Suppressor macrophage treated with lipopolysaccharide for 4 hours (primary cell): ENCODE measurements at regions not wholly inside any gene's neighbourhood (a gene's known extent, or its start where the extent isn't known, plus 50 kb on each side); places are given as distances from the start of the nearest gene placed in this dataset.

Source experiments
- DNase-seq: peaks from one replicate; pipeline ENCODE4 v3.0.0-alpha.2; 2020

DNA sequence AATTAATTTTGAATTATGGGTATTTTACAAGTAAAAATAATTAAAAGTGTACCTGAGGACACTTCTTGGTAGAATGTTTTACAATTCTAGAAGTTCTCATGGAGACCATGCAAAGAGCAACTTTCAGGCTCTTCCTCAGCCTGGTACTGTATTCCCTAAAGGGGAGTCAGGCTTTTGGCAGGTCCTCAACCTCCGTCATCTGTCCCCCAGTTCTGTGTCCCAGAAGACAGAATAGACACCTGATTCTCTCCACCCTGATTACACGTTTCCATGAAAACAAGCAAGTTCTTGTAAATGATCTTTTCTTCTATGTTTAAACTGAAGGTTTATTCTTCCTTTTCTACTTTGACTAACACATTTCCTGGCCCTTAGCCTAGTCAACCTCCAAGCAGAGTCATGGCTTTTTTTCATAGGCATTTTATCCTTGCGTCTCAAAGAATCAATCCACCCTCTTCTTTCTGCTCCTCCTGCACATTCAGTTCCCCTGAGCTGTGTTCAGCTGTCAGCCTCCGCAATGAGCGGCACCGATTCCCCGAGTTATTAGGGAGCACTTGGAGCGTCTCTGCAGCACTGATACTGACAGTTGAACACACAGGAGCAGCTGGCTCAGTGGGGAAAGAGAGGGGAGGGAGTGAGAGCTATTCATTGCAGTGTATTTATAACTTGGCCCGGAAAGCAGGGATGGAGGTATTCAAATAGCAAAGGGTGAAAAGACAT is 1082.4 kb upstream of the MAP3K7 start:
- DNase-seq, result no peak

DNA sequence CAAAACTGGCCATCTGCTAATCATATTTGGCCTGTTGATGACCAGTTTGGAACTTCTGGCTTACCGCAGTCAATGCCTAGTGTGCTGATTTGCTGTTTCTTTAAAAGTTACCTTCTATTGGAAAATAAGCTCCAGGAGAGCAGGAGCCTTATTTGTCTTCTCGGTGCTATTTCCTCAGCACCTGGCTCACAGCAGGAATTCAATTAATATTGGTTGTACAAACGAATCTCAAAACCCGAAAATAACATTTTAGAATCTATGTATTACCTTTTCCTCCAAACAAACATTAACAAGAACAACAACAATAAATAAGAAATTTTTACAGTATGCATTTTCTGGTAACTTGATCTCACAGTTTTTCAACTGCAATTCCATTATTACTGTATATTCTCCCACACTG is 1080.7 kb upstream of the MAP3K7 start:
- DNase-seq, result no peak

DNA sequence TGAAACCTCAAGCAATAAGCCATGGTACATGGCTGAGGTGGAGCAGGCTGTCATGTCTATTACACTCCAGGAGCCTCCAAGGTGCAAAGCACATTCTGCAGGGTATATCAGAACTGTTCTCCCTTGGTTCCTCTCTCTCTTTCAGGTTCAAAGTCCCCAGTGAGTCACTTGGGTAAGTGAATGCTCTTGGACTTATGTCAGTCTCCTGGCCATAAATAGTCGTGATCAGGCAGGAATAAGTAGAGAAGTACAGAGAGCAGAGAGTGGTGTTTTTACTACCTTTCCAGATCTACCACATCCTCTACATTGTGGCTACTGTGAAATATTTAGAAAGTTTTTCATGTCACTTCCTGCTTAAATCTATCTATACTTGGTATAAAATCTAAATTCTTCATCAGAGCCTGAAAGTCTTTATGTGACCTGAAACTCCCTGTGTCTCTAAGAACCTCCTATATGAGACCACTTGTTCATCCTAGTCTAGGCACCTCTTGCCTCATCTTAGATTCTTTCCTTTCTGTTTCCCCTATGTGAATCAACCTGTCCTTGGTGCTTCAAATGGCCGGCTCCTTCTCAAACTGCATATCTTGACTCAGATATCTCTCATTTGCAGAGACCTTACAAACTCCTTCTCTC is 1077.6 kb upstream of the MAP3K7 start:
- DNase-seq, result no peak

DNA sequence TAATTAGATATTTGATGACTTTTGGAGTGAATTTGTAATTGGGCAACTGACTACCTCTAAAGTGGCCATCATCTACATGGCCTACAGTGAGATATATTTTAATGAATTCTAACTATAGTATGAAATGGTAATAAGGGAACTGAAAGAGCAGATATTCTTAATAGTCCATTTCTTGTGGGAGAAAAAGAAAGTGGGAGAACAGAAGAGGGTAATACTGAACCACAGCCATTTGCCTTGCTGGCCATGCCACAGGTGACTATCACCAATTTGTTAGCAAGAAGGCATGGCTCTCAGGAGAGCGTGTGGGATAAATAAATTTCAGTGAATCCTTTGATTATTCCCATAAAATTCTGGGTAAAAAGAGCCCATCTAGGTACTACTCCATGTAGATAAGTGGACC is 1074.0 kb upstream of the MAP3K7 start:
- DNase-seq, result no peak

DNA sequence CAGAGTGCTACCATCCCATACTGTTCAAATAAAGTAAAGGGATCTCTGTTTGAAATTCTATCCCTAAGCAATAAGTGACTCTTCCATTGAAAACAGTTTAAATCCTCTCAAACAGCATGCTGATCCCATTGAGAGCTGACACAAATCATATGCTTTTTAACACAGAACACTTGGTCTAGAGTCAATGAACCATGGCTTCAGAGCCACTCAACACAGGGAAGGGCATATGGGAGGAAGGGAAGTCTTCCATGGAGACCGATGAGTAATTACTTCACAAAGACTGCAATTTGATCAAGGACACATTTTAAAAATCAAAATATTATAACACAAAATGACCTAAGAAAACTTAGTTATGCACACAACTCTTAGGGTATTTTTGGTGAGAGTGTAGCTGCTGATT is 1073.0 kb upstream of the MAP3K7 start:
- no peak for DNase-seq

DNA sequence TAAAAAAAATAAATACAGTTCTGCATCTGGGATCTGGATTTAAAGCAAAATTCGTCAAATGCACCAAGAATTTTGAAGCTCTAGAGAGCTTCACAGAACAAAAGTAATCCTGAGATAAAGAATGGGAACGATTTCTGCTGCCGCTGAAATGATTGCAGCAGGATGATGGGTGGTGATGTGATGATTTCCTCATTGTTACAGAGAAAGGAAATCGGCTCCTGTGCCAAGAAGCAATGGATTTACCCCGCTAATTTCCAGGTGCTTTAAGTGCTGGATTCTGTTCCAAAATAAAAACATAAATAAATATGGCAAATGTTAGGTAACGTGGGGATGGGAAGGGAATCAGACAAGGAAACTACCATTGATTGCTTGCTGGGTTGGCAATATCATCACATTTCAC is 1067.9 kb upstream of the MAP3K7 start:
- no peak for DNase-seq

DNA sequence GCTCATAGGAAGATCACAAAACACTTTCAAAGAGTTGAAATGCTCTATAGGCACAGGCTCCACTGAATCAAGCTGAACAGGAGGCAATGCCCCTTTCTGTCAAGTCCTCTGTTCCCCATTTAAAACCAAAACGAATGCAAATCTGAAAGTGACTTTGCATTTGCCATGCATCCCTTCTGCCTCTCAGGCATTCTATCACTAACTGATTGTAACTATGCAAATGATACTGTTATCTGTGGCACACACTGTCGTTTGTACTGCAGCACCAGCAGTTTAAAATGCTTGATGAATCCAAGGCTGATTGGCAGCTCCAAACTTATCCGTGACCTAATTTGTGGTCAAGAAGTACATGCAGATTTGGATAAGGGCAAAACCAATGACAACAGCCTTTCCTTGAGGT is 1067.5 kb upstream of the MAP3K7 start:
- DNase-seq, result no peak

DNA sequence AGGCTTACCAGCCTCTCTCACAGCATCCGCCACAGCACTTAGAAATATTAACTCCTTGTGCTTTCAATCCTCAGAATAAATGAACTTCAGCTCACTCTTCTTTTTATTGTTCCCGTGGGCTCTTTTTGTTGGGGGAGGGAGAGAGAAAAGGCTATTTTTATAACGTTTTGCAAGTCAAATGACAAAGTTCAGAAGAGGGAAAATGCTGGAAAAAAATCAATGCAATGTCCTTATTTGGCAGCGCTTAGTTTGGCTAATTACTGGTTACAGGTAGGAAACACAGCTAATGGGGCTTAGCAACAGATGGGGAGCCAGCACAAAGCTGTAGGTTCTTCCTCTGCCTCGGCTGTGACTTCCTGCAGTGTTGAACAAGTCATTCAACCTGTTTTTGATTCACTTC is 1067.0 kb upstream of the MAP3K7 start:
- DNase-seq, result no peak

DNA sequence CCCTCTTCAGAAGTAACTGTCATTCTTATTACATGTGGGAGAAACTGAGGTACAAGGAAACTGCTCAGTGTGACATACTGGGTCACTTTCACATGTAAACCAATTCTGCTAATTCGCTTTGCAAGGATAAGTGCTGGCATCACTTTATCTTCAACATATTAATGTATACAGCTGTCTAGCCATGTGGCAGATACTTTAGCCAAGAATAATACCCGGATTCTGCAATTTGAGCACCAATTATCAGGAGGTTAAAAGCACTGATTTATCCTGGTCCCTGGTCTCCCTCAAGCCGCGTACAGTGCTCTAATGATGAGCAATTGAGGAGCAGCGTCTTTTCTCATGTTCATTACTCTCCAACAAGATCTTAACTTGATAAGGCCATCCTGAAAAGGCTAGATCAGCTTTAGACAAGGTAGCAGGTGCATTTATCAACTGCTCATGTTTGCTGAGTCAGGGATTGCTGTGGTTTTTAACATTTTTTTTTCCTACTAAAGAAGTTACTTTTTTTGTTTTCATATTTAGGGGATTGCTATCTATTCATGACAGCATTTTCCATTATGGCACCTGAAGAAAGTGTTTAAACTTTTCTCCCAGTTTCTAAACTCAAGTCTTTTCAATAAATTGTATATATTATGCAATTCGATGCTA is 1066.3 kb upstream of the MAP3K7 start:
- no peak for DNase-seq

DNA sequence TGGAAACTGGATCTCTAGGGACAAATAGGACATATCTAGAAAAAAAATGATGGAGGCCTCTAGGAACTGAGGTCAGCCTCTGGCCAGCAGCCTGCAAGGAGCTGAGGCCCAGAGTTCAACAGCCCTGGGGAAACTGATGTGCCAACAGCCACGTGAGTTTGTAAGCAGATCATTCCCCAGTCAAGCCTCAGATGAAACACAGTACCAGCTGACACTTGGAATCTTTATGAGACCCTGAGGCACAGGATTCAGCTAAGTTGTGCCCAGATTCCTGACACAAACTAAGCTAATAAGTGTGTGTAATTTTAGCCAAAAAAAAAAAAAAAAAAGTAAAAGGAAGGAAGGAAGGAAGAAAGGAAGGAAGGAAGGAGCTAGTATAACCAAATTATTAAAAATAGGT is 1059.8 kb upstream of the MAP3K7 start:
- DNase-seq, result no peak

DNA sequence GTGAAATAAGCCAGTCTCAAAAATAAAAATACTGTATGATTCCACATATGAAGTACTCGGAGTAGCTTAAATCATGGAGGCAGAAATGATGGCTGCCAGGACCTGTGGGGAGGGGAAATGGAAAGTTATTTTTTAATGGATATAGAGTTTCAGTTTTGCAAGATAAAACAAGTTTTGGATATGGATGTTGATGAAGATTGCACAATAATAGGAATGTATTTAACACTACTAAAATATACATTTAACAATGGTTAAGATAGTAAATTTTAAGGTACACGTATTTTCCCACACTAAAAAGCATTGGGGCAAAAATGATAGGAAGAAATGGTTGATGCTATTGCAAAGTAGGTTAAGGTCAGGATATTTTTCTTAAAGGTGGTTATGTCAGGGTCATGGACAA is 1058.9 kb upstream of the MAP3K7 start:
- no peak for DNase-seq

DNA sequence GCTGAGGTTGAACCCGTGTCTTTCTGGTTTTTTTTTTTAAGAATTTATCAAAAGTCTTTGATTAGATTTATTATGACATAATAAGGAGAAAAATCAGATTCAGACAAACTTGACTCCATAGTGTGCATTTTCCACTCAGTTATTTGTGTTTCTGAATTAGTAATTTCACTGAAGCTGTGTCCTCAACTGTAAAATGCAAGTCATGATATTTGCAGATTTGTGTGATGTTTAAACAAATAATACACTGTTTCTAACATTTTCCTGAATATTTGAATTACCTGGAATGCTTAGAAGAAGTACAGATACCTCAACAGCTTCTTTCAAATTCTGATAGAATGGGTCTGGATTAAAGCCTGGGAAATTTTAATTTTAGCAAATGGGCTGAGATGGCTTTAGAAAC is 1050.3 kb upstream of the MAP3K7 start:
- no peak for DNase-seq

DNA sequence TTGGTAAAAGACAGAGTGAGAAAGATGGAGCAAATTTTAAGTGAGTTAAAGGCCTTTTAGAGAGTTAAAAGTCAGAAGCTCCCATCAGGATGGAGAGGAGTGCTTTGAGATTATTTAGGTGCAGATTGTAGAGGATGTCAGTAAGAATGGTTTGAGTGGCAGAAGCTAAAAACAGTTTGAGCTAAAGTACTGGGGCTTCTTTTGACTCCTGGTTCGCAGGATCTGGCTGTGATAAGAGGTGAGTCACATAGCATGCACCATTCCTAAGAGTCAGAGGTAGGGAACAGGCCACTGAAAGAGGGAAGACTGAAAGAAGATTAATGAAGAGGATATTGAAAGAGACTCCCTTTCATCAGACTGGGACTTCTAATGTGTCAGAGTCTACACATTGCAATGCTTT is 1047.9 kb upstream of the MAP3K7 start:
- no peak for DNase-seq

DNA sequence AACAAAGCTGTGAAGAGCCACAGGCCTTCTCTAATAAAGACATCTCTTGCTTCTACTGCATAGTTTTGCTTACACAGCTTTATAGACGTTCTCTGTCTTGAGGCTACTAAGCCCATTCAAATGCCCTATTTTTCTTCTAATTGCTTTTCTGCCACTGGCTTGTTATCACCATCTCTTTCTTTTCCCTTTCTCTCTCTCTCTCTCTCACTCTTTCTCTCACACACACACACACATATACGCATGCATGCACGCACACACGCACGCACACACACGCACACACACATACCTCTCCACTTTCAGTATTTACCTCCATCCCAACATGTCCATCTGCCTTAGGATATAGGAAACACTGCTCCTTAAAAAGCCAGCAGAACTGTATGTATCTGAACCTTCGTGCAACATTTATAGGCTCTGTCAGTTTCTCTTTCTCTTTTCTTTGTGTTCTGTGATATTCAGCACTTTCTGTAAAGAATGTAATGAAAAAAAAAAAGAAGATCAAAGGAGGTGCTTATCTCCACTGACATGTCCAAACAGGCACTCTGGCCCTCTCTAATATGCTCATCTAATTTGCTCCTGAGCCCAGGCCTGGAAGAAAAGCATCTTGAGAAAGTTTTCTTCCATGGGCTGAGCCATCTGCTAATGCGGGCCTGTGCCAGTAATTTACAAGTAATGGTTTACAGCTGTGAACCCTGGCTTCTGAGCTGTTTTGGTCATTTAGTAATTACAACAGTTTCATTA is 1046.7 kb upstream of the MAP3K7 start:
- no peak for DNase-seq

DNA sequence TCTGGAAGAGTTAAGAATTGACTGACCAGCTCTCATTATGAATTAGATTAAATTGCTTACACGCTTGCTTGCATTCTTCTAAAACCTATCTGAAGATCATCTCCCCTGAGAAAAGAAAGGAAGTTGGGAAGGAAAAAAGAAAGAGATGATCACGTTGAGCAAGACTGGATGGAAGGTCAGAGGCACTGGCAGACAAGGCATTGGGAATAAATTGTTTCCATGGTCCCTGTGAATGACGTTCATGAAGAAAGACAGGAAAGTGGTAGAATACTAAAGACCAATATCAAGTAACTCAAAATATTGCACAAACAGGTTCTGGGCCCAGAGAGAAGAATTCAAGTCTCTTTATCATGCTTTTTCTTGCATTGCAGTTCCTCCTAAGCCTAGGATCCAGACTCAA is 1045.4 kb upstream of the MAP3K7 start:
- no peak for DNase-seq

DNA sequence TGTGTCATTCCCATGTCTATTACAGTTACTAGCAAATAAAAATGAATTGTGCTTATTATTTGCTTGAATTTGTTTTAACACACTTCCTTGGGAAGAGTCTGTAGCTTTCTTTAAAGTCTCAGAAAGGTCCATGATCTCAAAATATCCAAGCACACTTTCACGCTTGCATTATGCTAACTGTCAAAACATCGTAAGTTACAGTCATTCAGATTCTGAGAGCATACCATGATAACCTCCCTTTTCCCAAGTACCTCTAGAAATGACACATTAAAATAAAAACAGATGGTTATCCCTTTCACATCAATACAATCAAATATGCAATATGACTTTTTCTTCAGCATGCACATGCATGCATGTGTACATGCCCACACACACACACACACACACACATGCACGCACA is 1044.4 kb upstream of the MAP3K7 start:
- DNase-seq, result no peak

DNA sequence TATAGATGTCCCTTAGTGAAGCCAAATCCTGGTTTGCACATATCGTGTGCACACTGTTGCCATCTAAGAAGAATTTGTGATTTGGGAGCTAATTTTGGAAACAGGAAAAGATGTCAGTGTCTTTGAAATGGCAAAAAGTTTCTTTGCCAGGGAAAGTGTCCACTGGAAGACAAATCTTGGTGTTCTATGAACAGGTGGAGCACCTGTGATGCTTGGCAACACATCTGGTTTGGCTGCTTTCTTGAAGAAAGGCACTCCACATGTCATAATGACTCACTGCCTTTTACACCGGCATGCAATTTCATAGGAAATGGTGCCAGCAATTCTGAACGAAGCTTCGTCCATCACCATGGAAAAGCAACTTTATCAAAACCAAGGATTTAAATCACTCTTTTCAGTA is 1040.0 kb upstream of the MAP3K7 start:
- DNase-seq, result no peak

DNA sequence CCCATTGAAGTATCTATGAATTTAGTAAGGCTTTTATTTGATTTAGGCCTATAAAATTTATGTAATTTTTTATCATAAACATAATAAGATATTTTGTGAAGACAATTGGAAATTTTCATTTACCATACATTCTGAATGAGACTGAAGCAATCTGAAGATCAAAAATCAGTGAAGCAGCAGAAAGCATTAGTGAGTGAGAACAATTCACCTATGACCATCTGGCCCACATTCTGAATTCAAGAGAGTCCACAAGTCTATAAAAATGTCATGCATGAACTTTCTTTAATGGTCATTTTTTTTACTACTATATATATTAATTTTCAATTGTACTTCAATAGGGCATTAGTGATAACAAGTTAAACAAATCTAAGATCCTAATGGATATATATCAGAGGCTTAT is 1026.6 kb upstream of the MAP3K7 start:
- no peak for DNase-seq

DNA sequence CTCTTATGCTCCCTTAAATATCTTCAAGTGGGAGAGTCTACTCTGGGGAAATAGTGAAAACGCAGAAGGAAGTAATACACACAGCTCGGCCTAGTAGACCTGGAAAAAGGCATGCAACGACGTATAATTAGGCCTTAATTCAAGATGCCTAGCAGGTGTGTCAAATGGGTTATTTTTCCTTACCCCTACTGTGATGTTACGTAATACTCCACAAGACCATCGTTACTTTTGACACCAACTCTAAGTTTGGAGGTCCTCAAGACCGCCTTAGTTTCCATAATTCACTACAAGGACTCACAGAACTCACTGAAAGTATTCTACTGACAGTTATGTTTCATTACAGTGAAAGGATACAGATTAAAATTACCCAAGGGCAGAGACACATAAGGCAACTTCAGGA is 1024.3 kb upstream of the MAP3K7 start:
- DNase-seq, result no peak

DNA sequence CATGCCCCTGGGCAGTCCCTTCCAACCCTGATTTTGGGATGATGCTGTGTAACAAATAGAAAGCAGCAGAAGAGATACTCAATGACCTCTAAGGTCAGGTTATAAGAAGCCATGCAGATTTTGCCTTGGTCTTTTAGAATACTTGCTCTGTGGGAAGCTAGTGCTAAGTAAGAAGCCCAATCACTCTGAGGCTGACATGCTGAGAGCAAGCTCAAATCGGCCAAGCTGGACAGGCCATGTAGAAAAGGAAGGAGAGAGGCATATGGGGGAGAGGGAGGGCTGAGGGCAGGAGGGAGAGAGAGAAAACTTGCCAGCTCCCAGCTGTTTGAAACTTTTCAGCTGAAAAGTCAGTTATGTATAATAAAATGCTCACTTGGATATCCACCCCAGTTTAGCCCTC is 1021.6 kb upstream of the MAP3K7 start:
- no peak for DNase-seq

DNA sequence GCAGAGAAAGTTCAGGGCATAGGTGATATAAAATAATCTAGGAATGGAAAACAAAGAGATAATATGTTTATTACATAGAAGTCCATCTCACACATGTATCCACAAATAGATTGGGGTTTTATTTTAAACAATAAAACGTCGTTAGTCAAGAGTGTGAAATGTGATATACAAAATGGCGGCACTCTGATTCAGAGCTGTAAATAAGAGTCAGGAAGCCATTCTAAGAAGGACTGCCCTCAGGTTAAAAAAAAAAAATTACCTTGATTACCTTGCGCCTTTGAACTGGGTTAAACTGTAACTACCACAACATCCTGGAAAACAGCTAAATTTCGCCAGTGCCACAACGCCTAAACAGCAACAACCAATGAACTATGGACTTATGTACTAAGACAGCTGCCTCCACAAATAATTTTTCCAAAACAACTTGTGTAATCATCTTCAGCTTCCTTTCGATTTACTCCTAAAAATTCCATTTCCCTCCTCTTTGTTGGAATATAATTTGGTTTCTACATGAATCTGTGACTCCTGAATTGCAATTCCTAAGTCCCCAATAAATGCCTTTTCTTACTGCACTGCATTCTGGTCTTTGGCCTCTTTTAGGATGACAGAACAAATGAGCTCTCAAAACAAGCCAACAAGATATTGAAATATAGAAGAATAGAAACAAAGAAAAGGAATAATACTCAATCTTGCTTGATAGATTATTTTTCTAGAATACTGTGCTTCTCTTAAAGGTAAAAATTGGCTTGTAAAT is 1019.5 kb upstream of the MAP3K7 start:
- DNase-seq, result no peak

DNA sequence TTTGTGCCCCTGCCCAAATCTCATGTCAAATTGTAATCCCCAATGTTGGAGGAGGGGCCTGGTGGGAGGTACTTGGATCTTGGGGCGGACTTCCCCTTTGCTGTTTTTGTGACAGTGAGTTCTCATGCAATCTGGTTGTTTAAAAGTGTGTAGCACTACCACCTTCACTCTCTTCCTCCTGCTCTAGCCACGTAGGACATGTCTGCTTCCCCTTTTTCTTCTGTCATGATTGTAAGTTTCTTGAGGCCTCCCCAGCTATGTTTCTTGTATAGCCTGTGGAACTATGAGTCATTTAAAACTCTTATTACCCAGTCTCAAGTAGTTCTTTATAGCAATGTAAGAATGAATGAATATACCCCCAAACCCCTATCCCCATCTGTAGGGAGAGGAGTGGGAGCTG is 1013.7 kb upstream of the MAP3K7 start:
- no peak for DNase-seq

DNA sequence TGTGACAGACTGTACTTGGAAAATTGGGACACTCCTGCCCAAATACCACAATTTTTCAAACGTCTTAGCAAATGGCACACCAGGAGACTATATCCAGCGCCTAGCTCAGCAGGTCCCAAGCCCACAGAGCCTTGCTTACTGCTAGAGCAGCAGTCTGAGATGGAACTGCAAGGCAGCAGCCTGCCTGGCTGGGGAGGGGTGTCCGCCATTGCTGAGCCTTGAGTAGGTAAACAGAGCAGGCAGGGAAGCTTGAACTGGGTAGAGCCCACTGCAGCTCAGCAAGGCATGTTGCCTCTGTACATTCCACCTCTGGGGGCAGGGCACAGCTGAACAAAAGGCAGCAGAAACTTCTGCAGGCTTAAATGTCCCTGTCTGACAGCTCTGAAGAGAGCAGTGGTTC is 1003.3 kb upstream of the MAP3K7 start:
- DNase-seq, result no peak
